GM12875 (cell line): ENCODE measurements at regions not wholly inside any gene's neighbourhood (a gene's known extent, or its start where the extent isn't known, plus 50 kb on each side); places are given as distances from the start of the nearest gene placed in this dataset.

Experiments
- H3K4me3 ChIP-seq: one replicate; pipeline ENCODE4 v1.5.1; 2011; ENCODE audit warnings: low read depth, low read length, control low read depth
- CTCF ChIP-seq: IDR thresholded peaks from 2 replicates; pipeline ENCODE4 v1.5.1; 2011; ENCODE audit warnings: low read depth, mild to moderate bottlenecking, control low read depth, inconsistent platforms, low read length, moderate library complexity, borderline replicate concordance; ENCODE audit not compliant: insufficient read depth

GRCh38 chr16:74232806-74233465, 63.7 kb upstream of the PSMD7 start:
- no peak overlapping the region for H3K4me3 ChIP-seq
- TF ChIP-seq CTCF, result no peak

- no peak for TF ChIP-seq CTCF
- H3K4me3 ChIP-seq, result no peak overlapping the region
Observed at GRCh38 chr16:74230126-74230525, 66.5 kb upstream of the PSMD7 start.

- no peak for TF ChIP-seq CTCF
- no peak overlapping the region for H3K4me3 ChIP-seq
Observed at GRCh38 chr16:74226338-74226954, 70.2 kb upstream of the PSMD7 start.

- no peak for TF ChIP-seq CTCF
- H3K4me3 ChIP-seq, result no peak overlapping the region
Observed at GRCh38 chr16:74224828-74225612, 71.6 kb upstream of the PSMD7 start.

GRCh38 chr16:74221828-74222227, 74.8 kb upstream of the PSMD7 start:
- H3K4me3 ChIP-seq, result no peak overlapping the region
- no peak for TF ChIP-seq CTCF

- TF ChIP-seq CTCF, result no peak
- H3K4me3 ChIP-seq, result no peak overlapping the region
Observed at GRCh38 chr16:74219706-74220105, 76.9 kb upstream of the PSMD7 start.
